GM18498 (cell line): ENCODE measurements at regions not wholly inside any gene's neighbourhood (a gene's known extent, or its start where the extent isn't known, plus 50 kb on each side); places are given as distances from the start of the nearest gene placed in this dataset.
"Not testable (repeated sequence)": the region's sequence is repeated elsewhere in the genome, so short reads cannot be mapped to it uniquely, and the experiment has no call there.

Experiments used
- ATAC-seq: cut with Tn5 transposase; IDR thresholded peaks from one replicate; pipeline ENCODE4 v1.9.1; 2021; ENCODE audit warnings: mild to moderate bottlenecking, moderate library complexity; ENCODE audit not compliant: unreplicated experiment

DNA sequence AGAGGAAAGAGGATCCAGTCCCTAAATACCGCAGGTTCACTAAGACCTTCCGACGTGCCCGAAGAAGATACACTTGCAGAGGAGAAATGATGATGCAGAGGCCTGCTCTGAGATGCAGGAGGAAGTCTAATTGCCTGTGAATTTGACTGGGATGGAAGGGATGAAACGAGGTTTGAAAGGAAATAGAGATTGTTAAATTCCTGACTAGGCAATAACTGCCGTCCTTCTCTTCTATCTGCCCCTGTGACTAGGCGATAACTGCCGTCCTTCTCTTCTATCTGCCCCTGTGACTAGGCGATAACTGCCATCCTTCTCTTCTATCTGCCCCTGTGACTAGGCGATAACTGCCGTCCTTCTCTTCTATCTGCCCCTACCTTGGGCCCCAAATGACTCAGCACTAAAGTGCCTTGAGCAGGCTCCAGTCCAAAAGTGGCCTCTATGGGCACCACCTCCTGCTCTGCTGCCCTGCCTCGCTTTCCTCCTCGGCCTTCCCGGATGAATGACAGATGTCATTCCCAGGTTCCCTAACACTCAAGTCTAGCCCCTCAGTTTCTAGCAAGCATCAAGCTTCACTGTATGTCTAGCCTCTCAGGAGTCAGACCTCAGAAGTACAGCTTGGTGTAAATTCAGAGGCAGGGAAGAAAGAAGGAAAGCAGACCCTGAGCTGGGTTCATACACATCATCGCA is 189.1 kb downstream of the FOXD4L6 start:
- ATAC-seq, result not testable (repeated sequence)

DNA sequence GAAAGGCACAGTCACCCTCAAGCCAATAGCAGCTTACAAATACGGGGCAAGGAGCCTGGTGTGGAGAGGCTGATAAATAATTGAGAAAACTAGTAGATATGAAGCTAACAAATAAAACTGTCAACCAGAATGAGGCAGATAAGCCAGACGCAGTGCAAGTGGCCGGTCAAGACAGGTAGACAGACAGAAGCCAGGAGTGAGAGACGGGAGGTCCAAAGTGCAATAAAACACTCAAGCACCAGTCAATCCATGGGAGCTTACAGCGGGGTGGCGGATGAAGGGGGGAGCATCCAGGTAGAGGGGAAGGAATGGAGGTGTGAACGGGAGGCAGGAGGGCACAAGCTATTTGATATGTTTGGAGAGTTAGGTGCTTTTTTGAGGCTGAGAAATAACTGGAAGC is 193.1 kb downstream of the FOXD4L6 start:
- no peak for ATAC-seq

DNA sequence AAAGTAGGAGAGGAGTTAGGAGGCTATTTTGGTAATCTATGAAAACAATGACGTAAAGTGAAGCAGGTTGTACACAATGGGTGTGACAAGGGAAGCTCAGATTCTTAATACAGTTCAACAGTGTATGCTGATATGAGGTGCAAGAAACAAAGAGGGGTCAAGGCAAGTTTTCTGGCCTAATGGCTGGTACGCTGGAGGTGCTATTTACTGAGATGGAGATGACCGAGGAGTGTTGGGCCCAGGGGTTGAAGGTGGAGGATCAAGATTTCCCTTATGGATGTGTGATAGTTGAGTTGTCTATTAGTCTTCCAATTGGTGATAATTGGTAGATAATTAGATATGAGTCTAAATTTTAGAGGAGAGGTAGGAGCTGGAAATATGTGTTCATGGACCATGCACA is 194.0 kb downstream of the FOXD4L6 start:
- ATAC-seq, result not testable (repeated sequence)

DNA sequence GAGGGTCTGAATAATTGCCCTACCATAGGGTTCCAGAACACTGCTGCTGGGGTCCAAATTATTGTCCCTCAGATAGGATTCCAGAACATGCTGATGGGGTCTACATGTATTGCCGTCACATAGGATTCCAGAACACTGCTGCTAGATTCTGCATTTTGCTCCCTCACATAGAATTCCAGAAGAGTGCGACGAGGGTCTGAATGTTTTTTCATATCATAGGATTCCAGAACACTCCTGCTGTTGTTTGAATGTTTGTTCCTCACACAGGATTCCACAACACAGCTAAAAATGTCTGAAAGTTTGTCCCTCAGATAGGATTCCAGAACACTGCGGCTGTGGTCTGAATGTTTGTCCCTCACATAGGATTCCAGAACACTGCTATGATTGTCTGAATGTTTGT is 198.1 kb downstream of the FOXD4L6 start:
- not testable (repeated sequence) for ATAC-seq

DNA sequence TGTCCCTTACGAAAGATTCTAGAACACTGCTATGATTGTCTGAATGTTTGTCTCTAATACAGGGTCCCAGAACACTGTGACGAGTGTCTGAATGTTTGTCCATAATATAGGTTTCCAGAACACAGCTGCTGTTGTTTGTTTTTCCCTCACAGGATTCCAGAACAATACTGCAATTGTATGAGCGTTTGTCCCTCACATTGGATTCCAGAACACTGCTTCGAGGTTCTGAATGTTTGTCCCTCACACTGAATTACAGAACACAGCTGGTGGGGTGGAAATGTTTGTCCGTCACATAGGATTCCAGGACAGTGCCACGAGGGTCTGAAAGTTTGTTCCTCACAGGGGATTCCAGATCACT is 199.0 kb downstream of the FOXD4L6 start:
- not testable (repeated sequence) for ATAC-seq

DNA sequence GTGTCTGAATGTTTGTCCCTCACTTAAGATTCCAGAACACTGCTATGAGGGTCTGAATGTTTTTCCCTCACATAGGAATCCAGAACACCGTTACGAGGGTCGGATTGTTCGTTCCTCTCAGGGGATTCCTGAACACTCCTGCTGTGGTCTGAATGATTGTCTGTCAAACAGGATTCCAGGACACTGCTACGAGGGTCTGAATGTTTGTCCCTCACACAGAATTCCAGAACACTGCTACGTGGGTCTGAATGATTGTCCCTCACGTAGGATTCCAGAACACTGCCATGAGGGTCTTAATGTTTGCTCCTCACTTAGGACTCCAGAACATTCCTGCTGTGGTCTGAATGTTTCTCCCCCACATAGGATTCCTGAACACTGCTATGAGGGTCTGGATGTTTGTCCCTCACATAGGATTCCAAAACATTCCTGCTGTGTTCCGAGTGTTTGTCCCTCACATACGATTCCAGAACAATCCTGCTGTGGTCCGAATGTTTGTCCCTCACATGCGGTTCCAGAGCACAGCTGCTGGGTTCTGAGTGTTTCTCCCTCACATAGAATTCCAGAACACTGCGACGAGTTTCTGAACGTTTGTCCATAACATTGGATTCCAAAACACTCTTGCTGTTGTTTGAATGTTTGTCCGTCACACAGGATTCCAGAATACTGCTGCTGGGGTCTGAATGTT is 199.5 kb downstream of the FOXD4L6 start:
- ATAC-seq, result no peak

DNA sequence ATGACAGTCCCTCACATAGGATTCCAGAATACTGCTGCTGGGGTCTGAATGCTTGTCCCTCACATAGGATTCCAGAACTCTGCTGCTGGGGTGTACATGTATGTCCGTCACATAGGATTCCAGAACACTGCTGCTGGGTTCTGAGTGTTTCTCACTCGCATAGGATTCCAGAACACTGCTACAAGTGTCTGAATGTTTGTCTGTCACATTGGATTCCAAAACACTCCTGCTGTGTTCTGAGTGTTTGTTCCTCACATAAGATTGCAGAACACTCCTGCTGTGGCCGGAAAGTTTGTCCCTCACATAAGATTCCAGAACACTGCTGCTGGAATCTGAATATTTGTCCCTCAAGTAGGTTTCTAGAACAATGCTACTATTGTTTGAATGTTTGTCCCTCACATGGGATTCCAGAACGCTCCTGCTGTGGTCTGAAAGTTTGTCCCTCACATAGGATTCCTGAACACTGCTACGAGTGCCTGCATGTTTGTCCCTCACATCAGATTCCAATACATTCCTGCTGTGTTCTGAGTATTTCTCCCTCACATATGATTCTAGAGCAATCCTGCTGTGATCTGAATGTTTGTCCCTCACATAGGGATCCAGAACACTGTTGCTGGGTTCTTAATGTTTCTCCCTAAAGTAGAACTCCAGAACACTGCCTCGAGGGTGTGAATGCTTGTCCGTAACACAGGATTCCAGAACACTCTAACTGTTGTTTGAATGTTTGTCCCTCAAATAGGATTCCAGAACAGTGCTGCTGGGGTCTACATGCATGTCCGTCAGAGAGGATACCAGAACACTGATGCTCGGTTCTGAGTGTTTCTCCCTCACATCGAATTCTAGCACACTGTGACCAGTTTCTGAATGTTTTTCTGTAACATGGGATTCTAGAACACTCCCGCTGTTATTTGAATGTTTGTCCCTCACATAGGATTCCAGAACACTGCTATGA is 200.4 kb downstream of the FOXD4L6 start:
- ATAC-seq, result no peak

DNA sequence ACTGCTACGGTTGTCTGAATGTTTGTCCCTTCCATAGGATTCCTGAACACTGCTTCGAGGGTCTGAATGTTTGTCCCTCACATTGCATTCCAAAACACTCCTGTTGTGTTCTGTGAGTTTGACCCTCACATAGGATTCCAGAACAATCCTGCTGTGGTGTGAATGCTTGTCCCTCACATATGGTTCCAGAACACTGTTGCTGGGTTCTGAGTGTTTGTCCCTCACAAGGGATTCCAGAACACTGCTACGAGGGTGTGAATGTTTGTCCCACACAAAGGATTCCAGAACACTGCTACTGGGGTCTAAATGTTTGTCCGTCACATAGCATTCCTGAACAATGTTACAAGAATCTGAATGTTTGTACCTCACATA is 201.2 kb downstream of the FOXD4L6 start:
- no peak for ATAC-seq

DNA sequence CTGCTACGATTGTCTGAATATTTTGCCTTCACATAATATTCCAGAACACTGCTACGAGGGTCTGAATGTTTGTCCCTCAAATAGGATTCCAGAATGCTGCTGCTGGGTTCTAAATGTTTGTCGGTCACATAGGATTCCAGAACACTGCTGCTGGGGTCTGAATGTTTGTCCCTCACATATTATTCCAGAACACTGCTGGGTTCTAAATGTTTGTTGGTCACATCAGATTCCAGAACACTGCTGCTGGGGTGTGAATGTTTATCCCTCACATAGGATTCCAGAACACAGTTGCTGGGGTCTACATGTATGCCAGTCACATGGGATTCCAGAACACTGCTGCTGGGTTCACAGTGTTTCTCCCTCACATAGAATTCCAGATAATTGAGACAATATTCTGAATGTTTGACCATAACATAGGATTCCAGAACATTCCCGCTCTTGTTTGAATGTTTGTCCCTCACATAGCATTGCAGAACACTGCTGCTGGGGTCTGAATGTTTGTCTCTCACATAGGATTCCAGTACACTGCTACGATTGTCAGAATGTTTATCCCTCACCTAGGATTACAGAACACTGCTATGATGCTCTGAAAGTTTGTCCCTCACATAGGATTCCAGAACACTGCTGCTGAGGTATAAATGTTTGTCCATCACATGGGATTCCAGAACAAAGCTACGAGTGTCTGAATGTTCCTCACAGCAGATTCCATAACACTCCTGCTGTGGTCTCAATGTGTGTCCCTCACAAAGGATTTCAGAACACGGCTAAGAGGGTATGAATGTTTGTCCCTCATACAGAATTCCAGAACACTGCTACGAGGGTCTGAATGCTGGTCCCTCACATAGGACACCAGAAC is 201.8 kb downstream of the FOXD4L6 start:
- ATAC-seq, result no peak

DNA sequence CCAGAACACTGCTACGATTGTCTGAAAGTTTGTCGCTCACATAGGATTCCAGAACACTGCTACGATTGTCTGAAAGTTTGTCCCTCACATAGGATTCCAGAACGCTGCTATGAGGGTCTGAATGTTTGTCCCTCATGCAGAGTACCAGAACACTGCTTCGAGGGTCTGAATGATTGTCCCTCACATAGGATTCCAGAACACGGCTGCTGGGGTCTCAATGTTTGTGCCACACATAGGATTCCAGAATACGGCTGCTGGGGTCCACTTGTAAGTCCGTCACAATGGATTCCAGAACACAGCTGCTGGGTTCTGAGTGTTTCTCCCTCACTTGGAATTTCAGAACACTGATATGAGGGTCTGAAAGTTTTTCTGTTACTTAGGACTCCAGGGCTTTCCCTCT is 203.3 kb downstream of the FOXD4L6 start:
- no peak for ATAC-seq

DNA sequence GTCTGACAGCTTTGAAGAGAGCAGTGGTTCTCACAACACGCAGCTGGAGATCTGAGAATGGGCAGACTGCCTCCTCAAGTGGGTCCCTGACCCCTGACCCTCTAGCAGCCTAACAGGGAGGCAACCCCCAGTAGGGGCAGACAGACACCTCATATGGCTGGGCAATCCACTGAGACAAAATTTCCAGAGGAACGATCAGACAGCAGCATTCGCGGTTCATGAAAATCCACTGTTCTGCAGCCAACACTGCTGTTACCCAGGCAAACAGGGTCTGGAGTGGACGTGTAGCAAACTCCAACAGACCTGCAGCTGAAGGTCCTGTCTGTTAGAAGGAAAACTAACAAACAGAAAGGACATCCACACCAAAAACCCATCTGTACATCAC is 212.1 kb downstream of the FOXD4L6 start:
- ATAC-seq, result not testable (repeated sequence)

DNA sequence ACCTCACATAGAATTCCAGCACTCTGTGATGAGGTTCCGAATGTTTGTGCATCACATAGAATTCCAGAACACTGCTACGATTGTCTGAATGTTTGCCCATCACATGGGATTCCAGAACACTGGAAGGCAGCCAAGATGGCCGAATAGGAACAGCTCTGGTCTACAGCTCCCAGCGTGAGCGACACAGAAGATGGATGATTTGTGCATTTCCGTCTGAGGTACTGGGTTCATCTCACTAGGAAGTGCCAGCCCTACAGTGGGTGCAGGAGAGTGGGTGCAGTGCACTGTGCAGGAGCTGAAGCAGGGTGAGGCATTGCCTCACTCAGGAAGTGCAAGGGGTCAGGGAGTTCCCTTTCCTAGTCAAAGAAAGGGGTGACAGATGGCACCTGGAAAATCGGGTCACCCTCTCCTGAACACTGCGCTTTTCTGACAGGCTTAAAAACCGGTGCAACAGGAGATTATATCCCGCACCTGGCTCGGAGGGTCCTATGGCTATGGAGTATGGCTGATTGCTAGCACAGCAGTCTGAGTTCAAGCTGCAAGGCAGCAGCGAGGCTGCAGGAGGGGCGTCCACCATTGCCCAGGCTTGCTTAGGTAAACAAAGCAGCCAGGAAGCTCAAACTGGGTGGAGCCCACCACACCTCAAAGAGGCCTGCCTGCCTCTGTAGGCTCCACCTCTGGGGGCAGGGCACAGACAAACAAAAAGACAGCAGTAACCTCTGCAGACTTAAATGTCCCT is 212.7 kb downstream of the FOXD4L6 start:
- not testable (repeated sequence) for ATAC-seq

DNA sequence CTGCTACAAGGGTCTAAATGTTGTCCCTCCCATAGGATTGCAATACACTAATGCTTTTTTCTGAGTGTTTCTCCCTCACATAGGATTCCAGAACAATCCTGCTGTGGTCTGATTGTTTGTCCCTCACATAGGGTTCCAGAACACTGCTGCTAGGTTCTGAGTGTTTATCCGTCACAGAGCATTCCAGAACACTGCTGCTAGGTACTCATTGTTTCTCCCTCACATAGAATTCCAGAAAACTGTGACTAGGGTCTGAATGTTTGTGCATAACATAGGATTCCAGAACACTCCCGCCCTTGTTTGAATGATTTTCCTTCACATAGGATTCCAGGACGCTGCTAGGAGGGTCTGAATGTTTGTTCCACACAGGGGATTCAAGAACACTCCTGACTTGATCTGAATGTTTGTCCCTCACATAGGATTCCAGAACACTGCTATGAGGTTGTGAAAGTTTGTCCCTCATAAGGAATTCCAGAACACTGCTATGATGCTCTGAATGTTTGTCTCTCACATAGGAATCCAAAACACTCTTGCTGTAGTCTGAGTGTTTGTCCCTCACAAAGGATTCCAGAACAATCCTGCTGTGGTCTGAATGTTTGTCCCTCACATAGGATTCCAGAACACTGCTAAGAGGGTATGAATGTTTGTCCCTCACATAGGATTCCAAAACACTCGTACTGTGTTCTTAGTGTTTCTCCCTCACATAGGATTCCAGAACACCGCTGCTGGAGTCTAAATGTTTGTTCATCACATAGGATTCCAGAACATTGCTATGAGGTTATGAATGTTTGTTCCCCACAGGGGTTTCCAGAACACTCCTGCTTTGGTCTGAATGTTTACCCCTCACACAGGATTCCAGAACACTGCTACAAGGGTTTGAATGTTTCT is 213.5 kb downstream of the FOXD4L6 start:
- ATAC-seq, result no peak

DNA sequence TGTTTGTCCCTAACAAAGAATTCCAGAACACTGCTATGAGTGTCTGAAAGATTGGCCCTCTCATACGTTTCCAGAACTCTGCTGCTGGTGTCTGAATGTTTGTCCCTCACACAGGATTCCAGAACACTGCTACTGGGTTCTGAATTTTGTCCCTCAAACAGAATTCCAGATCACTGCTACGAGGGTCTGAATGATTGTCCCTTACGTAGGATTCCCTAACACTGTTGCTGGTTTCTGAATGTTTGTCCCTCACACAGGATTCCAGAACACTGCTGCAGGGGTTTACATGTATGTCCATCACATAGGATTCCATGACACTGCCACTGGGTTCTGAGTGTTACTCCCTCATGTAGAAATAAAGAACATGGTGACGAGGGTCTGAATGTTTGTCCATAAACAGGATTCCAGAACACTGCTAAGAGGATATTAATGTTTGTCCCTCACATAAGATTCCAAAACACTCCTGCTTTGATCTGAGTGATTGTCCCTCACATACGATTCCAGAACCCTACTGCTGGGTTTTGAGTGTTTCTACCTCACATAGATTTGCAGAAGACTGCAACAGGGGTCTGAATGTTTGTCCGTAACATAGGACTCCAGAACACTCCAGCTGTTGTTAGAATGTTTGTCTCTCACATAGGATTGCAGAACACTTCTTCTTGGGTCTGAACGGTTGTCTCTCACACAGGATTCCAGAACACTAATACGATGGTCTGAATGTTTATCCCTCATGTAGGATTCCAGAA is 214.4 kb downstream of the FOXD4L6 start:
- ATAC-seq, result no peak

DNA sequence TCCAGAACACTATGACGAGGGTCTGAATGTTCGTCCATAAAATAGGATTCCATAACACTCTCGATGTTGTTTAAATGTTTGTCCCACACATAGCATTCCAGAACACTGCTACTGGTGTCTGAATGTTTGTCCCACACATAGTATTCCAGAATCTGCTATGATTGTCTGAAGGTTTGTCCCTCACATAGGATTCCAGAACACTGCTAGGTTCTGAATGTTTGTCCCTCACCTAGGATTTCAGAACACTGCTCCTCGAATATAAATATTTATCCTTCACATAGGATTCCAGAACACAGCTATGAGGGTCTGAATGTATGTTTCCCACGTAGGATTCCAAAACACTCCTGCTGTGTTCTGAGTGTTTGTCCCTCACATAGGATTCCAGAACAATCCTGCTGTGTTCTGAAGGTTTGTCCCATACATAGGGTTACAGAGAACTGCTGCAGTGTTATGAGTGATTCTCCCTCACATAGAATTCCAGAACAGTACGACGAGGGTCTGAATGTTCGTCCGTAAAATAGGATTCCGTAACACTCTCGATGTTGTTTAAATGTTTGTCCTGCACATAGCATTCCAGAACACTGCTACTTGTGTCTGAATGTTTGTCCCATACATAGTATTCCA is 215.3 kb downstream of the FOXD4L6 start:
- ATAC-seq, result no peak

DNA sequence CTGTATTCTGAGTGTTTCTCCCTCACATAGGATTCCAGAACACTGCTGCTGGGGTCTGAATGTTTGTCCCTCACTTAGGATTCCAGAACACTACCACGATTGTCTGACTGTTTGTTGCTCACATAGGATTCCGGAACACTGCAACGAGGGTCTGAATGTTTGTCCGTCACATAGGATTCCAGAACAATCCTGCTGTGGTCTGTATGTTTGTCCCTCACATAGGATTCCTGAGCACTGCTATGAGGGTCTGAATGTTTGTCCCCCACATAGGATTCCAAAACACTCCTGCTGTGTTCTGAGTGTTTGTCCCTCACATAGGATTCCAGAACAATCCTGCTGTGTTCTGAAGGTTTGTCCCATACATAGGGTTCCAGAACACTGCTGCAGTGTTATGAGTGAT is 215.8 kb downstream of the FOXD4L6 start:
- not testable (repeated sequence) for ATAC-seq

DNA sequence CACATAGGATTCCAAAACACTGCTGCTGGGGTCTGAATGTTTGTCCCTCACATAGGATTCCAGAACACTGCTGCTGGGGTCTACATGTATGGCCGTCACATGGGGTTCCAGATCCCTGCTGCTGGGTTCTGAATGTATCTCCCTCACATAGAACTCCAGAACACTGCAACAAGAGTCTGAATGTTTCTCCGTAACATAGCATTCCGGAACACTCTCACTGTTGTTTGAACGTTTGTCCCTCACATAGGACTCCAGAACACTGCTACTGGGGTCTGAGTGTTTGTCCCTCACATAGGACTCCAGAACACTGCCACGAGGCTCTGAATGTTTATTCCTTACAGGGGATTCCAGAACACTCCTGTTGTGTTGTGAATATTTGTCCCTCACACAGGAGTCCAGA is 216.8 kb downstream of the FOXD4L6 start:
- no peak for ATAC-seq

DNA sequence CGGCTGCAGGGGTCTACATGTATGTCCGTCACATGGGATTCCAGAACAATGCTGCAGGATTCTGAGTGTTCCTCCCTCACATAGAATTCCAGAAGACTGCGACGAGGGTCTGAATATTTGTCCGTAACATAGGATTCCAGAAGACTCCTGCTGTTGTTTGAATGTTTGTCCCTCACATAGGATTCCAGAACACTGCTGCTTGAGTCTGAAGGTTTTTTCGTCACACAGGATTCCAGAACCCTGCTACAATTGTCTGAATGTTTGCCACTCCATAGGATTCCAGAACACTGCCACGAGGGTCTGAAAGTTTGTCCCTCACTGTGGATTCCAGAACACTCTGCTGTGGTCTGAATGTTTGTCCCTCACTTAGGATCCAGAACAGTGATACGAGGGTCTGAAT is 217.5 kb downstream of the FOXD4L6 start:
- ATAC-seq, result not testable (repeated sequence)
